Aorta (tissue), 5 donors: ENCODE measurements at regions not wholly inside any gene's neighbourhood (a gene's known extent, or its start where the extent isn't known, plus 50 kb on each side); places are given as distances from the start of the nearest gene placed in this dataset.
"Not testable (repeated sequence)": the region's sequence is repeated elsewhere in the genome, so short reads cannot be mapped to it uniquely, and the experiment has no call there.

Experiments used
- ATAC-seq: fragments of 200-7000 bp; cut with Tn5 transposase; one replicate; pipeline ENCODE4 v1.9.1; 2022; ENCODE audit warnings: moderate library complexity; ENCODE audit not compliant: low FRiP score
- DNase-seq, 2 donors: peaks; one replicate each; pipeline ENCODE4 v3.0.0-alpha.2; 2020
- H3K27ac ChIP-seq, 2 donors: one replicate each; pipeline ENCODE4 v1.5.1; 2013; ENCODE audit warnings: low read length in 2 of 2, mild to moderate bottlenecking in 2 of 2, moderate library complexity in 2 of 2, control low read depth in 1 of 2, inconsistent platforms in 1 of 2, low read depth in 1 of 2
- H3K27me3 ChIP-seq, 2 donors: one replicate each; pipeline ENCODE4 v1.6.1; 2013; ENCODE audit warnings: control low read depth in 1 of 2, low read length in 1 of 2, mild to moderate bottlenecking in 1 of 2, moderate library complexity in 1 of 2; ENCODE audit not compliant: insufficient read depth in 2 of 2, control insufficient read depth in 1 of 2
- H3K36me3 ChIP-seq, 2 donors: one replicate each; pipeline ENCODE4 v1.6.1; 2013; ENCODE audit warnings: control low read depth in 1 of 2, low read length in 1 of 2, mild to moderate bottlenecking in 1 of 2; ENCODE audit not compliant: insufficient read depth in 2 of 2, control insufficient read depth in 1 of 2
- H3K4me1 ChIP-seq, 2 donors: one replicate each; pipeline ENCODE4 v1.6.1; 2013; ENCODE audit warnings: low read length in 2 of 2, control low read depth in 1 of 2, mild to moderate bottlenecking in 1 of 2, moderate library complexity in 1 of 2; ENCODE audit not compliant: insufficient read depth in 2 of 2, control insufficient read depth in 1 of 2
- H3K4me3 ChIP-seq, 2 donors: one replicate each; pipeline ENCODE4 v1.5.1; 2013; ENCODE audit warnings: low read length in 2 of 2, control low read depth in 1 of 2, mild to moderate bottlenecking in 1 of 2
- H3K9me3 ChIP-seq: one replicate; pipeline ENCODE4 v1.6.1; 2013; ENCODE audit warnings: mild to moderate bottlenecking, low read length; ENCODE audit not compliant: control insufficient read depth
- whole genome bisulfite sequencing, 2 donors: extraction: QIAGEN DNeasy Blood & Tissue Kit; methylation state at CpG; one replicate each; pipeline ENCODE4 v1.1.7; 2013; 5-methylcytosine and 5-hydroxymethylcytosine counted together
- intact Hi-C, 2 donors: fragments of 100-400 bp; cut with DNase I; formaldehyde crosslinking; loops; one replicate each; pipeline versions ENCODE4 v1.14.2 to v1.15.0; 2022
- donor health status: healthy with polysubstance abuse.
- donor health status: Bipolar disorder and iron deficiency.
- donor health status: DM: no; HTN: no; CAD: no.
- donor health status: DM: no; HTN: no; CAD: no.
- donor health status: DM: yes; HTN: yes; CAD: no.

DNA sequence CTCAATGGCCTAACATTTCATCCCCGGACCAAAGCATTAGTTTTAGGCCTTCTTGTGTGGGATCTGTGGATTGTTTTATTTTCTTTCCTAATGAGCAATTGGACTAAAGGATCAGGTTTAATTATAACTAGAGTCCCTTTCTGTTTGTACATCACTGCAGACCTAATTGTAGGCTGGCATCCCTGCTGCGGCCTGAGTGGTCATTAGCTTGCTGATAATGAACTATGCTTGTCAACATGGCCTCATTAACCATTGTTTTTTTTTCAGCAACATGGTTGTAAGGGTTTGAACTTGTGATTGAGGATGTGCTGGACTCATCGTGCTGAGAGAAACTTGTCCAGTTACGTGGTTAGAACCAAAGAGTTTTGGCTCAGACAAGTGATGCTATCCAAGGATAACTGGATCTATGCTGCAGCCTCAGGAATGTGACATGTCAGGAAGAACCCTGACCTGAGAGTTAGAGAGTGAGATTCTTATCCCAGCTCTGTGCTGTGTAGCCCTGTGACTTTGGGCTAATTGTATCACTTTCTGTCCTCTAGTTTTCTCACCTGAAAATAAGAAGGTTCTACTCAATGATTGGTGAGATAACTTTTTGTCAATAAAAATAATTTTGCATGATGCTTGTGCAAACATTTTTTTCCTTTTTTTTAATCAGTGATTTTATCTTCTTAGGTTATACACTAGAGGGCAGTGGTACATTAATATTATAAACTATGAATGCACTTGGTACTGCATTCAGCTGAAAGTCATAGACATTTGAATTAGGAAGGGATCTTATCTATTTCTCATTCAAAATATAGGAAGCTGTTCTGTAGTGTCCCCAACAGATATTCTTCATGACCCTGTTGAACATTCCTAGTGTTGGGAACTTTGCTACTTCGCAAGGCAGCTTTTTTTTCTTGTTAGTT lies 140.9 kb downstream of the RNF144B start:
- WGBS, 2 donors, result 65 to 68% methylated on average over 5 of the region's 5 CpGs
- H3K9me3 ChIP-seq, result no peaks in the 10 kb centered on the region
- H3K27ac ChIP-seq, result no peak overlapping the region
- H3K27me3 ChIP-seq, result peaks cover 0 to 2% of the 10 kb centered on the region in 2 donors
- ATAC-seq (no peak), DNase-seq (no peak)
- no peak overlapping the region for H3K4me3 ChIP-seq
- intact Hi-C loops, result no loop called here
- H3K36me3 ChIP-seq, result no peaks in the 10 kb centered on the region
- H3K4me1 ChIP-seq, result no peaks in the 10 kb centered on the region

DNA sequence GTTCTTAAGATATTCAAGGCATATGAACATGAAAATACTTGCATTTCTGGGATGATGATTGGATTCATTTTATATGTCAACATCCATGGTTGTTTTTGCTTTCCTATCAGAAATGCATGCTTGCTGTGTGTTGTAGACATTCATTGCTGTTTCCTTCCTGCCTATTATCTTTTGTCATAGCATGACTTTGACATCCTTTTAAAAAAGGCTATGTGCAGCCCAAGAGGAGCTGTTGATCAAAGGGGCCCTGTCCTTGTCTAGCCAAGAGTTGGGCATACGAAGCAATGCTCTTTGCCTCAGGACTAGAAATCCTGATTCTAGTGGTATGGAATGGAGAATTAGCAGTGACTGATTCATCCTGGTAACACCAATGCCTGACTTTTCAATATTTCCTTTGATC lies 143.1 kb downstream of the RNF144B start:
- no peak overlapping the region for H3K27ac ChIP-seq
- H3K27me3 ChIP-seq, result peaks cover 0 to 2% of the 10 kb centered on the region in 2 donors
- ATAC-seq (no peak), DNase-seq (no peak)
- no peak overlapping the region for H3K4me3 ChIP-seq
- 94 to 98% methylated on average over 1 of the region's 1 CpG for WGBS, 2 donors
- no peaks in the 10 kb centered on the region for H3K9me3 ChIP-seq
- intact Hi-C loops, result loop anchor here in 1 of 2 donors (5.0 kb wide), 1 partner anchor 1527 kb away; no protein-coding TSS in a partner anchor
- H3K4me1 ChIP-seq, result no peaks in the 10 kb centered on the region
- H3K36me3 ChIP-seq, result no peaks in the 10 kb centered on the region

DNA sequence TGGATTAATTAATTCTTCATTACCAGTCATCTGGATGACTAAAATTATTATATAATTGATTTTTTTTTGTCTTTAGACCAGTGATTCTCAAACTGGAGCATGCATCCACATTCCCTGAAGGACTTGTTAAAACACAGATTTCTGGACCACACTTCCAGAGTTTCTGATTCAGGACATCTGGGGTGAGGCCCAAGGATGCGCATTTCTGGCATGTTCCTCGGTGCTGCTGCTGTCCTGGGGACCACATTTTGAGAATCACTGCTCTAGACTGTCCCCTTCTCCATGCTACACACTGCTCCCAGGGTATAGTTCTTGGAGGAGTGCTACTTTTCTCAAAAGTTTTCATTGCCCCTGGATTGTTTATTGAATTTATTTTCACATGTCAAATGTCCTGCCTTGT lies 145.0 kb downstream of the RNF144B start:
- DNase-seq, result no peak
- intact Hi-C loops, result loop anchor here in 1 of 2 donors (5.0 kb wide), 1 partner anchor 1525 kb away; no protein-coding TSS in a partner anchor
- WGBS, 2 donors, result 96% methylated on average over 2 of the region's 2 CpGs

DNA sequence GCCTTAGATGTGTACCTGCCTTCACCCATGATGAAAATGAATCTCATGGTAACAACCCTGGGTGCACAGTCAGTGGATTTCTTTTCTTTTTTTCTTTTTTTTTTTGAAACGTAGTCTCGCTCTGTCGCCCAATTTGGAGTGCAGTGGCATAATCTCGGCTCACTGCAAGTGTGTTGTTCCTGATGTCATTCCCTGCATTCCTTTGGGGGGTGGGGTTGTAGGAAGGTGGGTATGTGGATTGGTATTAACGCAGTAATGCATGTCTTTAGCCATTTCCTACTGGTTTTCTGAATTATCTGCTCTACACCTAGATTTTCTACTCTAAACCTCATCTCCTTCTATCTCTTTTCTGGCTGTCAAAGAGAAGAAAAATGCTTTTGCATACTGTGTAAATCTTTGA lies 146.6 kb downstream of the RNF144B start:
- intact Hi-C loops, result loop anchor here in 1 of 2 donors (5.0 kb wide), 1 partner anchor 1524 kb away; no protein-coding TSS in a partner anchor
- Histone ChIP-seq H3K4me1 (no peaks in the 10 kb centered on the region), H3K36me3 (no peaks in the 10 kb centered on the region), H3K9me3 (peaks cover 2% of the 10 kb centered on the region), H3K27ac (no peak overlapping the region), H3K4me3 (no peak overlapping the region), H3K27me3 (no peaks in the 10 kb centered on the region)
- 42 to 49% methylated on average over 5 of the region's 5 CpGs for WGBS, 2 donors
- DNase-seq, result no peak
- no peak for ATAC-seq

More for the DNA sequence above, 145.0 kb downstream of the RNF144B start:
- no peak for ATAC-seq
- Histone ChIP-seq H3K27me3 (no peaks in the 10 kb centered on the region), H3K36me3 (no peaks in the 10 kb centered on the region), H3K4me1 (no peaks in the 10 kb centered on the region), H3K27ac (no peak overlapping the region), H3K9me3 (no peaks in the 10 kb centered on the region), H3K4me3 (no peak overlapping the region)

DNA sequence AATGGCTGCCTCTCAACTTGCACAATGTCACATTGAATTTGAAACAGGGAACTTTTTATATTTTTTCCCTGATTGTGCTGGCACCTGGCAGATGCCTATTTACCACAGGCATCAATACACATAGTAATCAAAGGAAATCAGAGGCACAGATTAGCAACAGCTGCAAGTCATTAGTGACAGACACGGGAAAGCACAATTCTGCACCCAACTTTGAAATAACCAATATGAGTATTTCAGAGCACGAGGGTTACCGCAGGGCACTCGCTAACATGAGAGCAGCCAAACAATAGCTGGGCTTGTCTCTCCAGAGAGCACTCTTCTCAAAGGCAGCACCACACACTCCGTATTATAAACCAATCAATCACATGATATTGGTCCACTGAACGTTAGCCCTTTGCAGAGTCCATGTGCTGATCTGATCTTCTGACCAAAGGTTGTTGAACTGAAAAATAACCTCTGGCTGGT lies 149.5 kb downstream of the RNF144B start:
- no peak for DNase-seq

DNA sequence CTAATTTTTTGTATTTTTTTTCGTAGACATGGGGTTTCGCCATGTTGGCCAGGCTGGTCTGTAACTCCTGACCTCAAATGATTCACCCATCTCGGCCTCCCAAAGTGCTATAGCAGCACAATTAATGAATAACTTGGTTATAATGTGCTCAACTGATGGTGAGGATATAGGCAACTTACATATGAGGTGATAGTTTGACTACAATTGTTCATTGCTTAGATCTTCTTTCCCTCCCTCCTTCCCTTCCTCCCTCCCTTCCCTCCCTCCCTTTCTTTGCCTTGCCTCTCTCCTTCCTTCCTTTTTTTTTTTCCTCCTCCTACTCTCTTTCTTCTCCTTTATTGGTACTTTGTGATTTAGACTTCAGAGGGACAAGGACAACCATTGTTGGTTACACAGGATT lies 151.2 kb downstream of the RNF144B start:
- ATAC-seq (no peak), DNase-seq (no peak)
- no peaks in the 10 kb centered on the region for H3K27me3 ChIP-seq
- peaks cover 6% of the 10 kb centered on the region for H3K9me3 ChIP-seq
- WGBS, 2 donors, result 95% methylated on average over 3 of the region's 3 CpGs
- intact Hi-C loops, result no loop called here
- H3K27ac ChIP-seq, result no peak overlapping the region
- H3K4me1 ChIP-seq, result no peaks in the 10 kb centered on the region
- H3K4me3 ChIP-seq, result no peak overlapping the region
- no peaks in the 10 kb centered on the region for H3K36me3 ChIP-seq

More for the DNA sequence above, 149.5 kb downstream of the RNF144B start:
- 32 to 38% methylated on average over 6 of the region's 6 CpGs for WGBS, 2 donors
- H3K36me3 ChIP-seq, result no peaks in the 10 kb centered on the region
- no peaks in the 10 kb centered on the region for H3K27me3 ChIP-seq
- H3K4me3 ChIP-seq, result no peak overlapping the region
- no peaks in the 10 kb centered on the region for H3K4me1 ChIP-seq
- intact Hi-C loops, result no loop called here
- H3K9me3 ChIP-seq, result peaks cover 4% of the 10 kb centered on the region
- H3K27ac ChIP-seq, result no peak overlapping the region
- ATAC-seq, result no peak

DNA sequence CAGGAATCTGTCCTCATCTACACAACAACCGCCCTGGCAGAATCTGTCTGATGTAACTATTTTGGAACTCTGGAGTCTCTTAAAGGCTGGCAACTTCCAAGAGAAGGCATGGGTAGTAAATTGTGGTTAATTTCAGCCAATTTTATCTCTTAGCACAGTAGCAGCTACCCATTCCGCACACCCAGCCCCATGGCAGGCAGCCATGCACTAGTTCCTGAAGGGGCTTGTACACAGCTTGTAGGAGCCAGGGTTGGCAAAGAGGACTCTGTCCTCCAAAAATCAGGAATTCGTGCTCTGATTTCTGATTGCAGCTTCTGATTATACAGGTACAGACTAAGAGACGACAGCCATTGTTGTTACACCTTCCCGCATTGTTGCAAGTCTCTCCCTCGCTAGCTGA lies 155.9 kb downstream of the RNF144B start:
- H3K36me3 ChIP-seq, result no peaks in the 10 kb centered on the region
- no peaks in the 10 kb centered on the region for H3K4me1 ChIP-seq
- DNase-seq (no peak), ATAC-seq (no peak)
- 78 to 80% methylated on average over 6 of the region's 6 CpGs for WGBS, 2 donors
- no peak overlapping the region for H3K4me3 ChIP-seq
- intact Hi-C loops, result no loop called here
- peaks cover 6% of the 10 kb centered on the region for H3K9me3 ChIP-seq
- H3K27ac ChIP-seq, result no peak overlapping the region
- no peaks in the 10 kb centered on the region for H3K27me3 ChIP-seq

DNA sequence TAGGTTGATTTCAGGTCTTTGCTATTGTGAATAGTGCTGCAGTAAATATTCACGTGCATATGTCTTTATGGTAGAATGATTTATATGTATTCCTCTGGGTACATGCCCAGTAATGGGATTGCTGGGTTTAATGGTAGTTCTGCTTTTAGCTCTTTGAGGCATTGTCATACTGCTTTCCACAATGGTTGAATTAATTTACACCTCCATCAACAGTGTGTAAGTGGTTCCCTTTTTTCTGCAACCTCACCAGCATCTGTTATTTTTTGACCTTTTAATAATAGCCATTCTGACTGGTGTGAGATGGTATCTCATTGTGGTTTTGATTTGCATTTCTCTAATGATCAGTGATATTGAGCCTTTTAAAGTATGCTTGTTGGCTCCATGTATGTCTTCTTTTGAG lies 158.0 kb downstream of the RNF144B start:
- WGBS, 2 donors, result 33 to 65% methylated on average over 1 of the region's 1 CpG
- H3K4me3 ChIP-seq, H3K9me3 ChIP-seq, intact Hi-C loops, H3K36me3 ChIP-seq, H3K4me1 ChIP-seq, DNase-seq, H3K27ac ChIP-seq, H3K27me3 ChIP-seq, ATAC-seq: not testable (repeated sequence)

DNA sequence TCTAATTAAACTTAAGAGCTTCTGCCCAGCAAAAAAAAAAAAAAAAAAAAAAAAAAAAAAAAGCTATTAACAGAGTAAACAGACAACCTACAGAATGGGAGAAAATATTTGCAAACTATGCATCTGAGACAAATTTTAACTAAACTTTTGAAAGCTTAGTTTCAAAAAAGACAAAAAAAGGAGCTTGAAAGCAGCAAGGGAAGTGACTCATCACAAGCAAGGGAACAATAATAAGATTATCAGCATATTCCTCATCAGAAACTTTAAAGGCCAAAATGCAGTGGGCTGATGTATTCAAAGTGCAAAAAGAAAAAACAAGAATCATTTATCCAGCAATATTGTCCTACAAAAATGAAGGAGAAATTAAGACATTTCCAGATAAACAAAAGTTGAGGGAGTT lies 158.6 kb downstream of the RNF144B start:
- no peaks in the 10 kb centered on the region for H3K36me3 ChIP-seq
- H3K9me3 ChIP-seq, result peaks cover 2% of the 10 kb centered on the region
- no peak overlapping the region for H3K27ac ChIP-seq
- DNase-seq (no peak), ATAC-seq (no peak)
- intact Hi-C loops, result no loop called here
- H3K4me3 ChIP-seq, result no peak overlapping the region
- no peaks in the 10 kb centered on the region for H3K4me1 ChIP-seq
- no peaks in the 10 kb centered on the region for H3K27me3 ChIP-seq
